HepG2 (cell line): ENCODE measurements at regions not wholly inside any gene's neighbourhood (a gene's known extent, or its start where the extent isn't known, plus 50 kb on each side); places are given as distances from the start of the nearest gene placed in this dataset.

Experiments
- ATAC-seq: fragments of 200-7000 bp; cut with Tn5 transposase; 3 replicates; pipeline ENCODE4 v1.9.1; 2020; ENCODE audit warnings: mild to moderate bottlenecking, moderate library complexity
- BruUV-seq: library from RNA; stranded (reverse); fragments of 400-500 nt; replicated peaks from 2 replicates; lab custom pipeline; 2021; lab: Mats Ljungman, UMichigan
- CTCF ChIA-PET: fragments of 300-600 bp; formaldehyde crosslinking; extraction: SDS; loops from one replicate; lab custom pipeline; 2021; ENCODE audit warnings: low total read pairs, inconsistent platforms, low intra/inter-chr PET ratio; lab: Yijun Ruan, JAX
- POLR2A ChIA-PET: fragments of 350-600 bp; sonication (Branson Sonifier 250); formaldehyde crosslinking; loops from one replicate; lab custom pipeline; 2020; ENCODE audit warnings: antibody characterized with exemption, inconsistent platforms; lab: Yijun Ruan, JAX
- DNase-seq: peaks from one replicate; pipeline ENCODE4 v3.0.0-alpha.2; 2015; ENCODE audit warnings: low spot score
- FAIRE-seq: peaks from 3 replicates; lab custom pipeline; 2011; peaks lifted over from hg19 to GRCh38; lab: Jason Lieb, UNC
- H2AFZ ChIP-seq: one replicate; pipeline ENCODE4 v1.6.1; 2011; ENCODE audit warnings: low read length, inconsistent platforms
- H3K27ac ChIP-seq: fragments of 300-600 bp; 3 replicates; pipeline ENCODE4 v1.8.0; 2011; ENCODE audit warnings: mixed run types, mild to moderate bottlenecking, mixed read lengths, low read length, inconsistent platforms; ENCODE audit not compliant: insufficient read depth; ENCODE audit errors: extremely low read length
- H3K27me3 ChIP-seq, 2 experiments: fragments of 200-600 bp in 1 of 2; 2 replicates in 1 of 2; 3 replicates in 1 of 2; pipeline versions ENCODE4 v1.6.0 to v1.8.0; 2011; ENCODE audit warnings: low read length in 2 of 2, mild to moderate bottlenecking in 2 of 2, moderate library complexity in 2 of 2, inconsistent platforms in 1 of 2; ENCODE audit not compliant: insufficient read depth in 2 of 2, control insufficient read depth in 1 of 2
- H3K36me3 ChIP-seq, 2 experiments: fragments of 200-600 bp in 1 of 2; replicated peaks in 1 of 2; 2 replicates in 1 of 2; 3 replicates in 1 of 2; pipeline versions ENCODE4 v1.5.1 to v1.8.0; 2011; ENCODE audit warnings: low read length in 2 of 2, inconsistent platforms in 1 of 2; ENCODE audit not compliant: insufficient read depth in 2 of 2, control insufficient read depth in 1 of 2
- H3K4me1 ChIP-seq: 2 replicates; pipeline ENCODE4 v1.5.1; 2012; ENCODE audit warnings: low read length, inconsistent platforms; ENCODE audit not compliant: insufficient read depth
- H3K4me2 ChIP-seq: 2 replicates; pipeline ENCODE4 v1.6.0; 2011; ENCODE audit warnings: low read depth, low read length, inconsistent platforms
- H3K4me3 ChIP-seq, 3 experiments: fragments of 200-600 bp in 1 of 3; sonication (generic), shearing (Covaris generic) in 1 of 3; replicated peaks in 1 of 3; 2 replicates each; pipeline ENCODE4 v1.5.1; 2011 to 2016; ENCODE audit warnings: low read length in 3 of 3, inconsistent platforms in 2 of 3, low read depth in 2 of 3, mild to moderate bottlenecking in 2 of 3, control low read depth in 1 of 3, mixed read lengths in 1 of 3; ENCODE audit not compliant: insufficient read depth in 1 of 3
- H3K79me2 ChIP-seq: one replicate; pipeline ENCODE4 v1.6.1; 2011; ENCODE audit warnings: low read length, inconsistent platforms; ENCODE audit not compliant: insufficient read depth
- H3K9ac ChIP-seq: 2 replicates; pipeline ENCODE4 v1.6.0; 2011; ENCODE audit warnings: mild to moderate bottlenecking, low read depth, low read length, inconsistent platforms; ENCODE audit not compliant: insufficient read depth
- H3K9me3 ChIP-seq: 2 replicates; pipeline ENCODE4 v1.5.1; 2012; ENCODE audit warnings: mild to moderate bottlenecking, low read length
- H4K20me1 ChIP-seq: 2 replicates; pipeline ENCODE4 v1.6.0; 2011; ENCODE audit warnings: inconsistent platforms, mild to moderate bottlenecking, low read length, moderate library complexity; ENCODE audit not compliant: insufficient read depth
- ATF7 ChIP-seq, 2 experiments: fragments of 450-650 bp in 1 of 2; sonication (generic) in 1 of 2; formaldehyde crosslinking in 1 of 2; IDR thresholded peaks; 2 replicates each; pipeline versions ENCODE4 v1.4.0 to v1.6.1; 2016 to 2020; ENCODE audit warnings: antibody characterized with exemption in 1 of 2, mild to moderate bottlenecking in 1 of 2, missing genetic modification reagents in 1 of 2
- CERS6 ChIP-seq: sonication (generic); formaldehyde crosslinking; IDR thresholded peaks from 2 replicates; pipeline ENCODE4 v1.5.0; 2020; ENCODE audit warnings: missing genetic modification reagents
- DZIP1 ChIP-seq: sonication (generic); formaldehyde crosslinking; IDR thresholded peaks from 2 replicates; pipeline ENCODE4 v1.5.0; 2020; ENCODE audit warnings: mild to moderate bottlenecking, missing genetic modification reagents
- HDAC1 ChIP-seq: sonication (generic); formaldehyde crosslinking; IDR thresholded peaks from 2 replicates; pipeline ENCODE4 v1.5.1; 2020; ENCODE audit warnings: mild to moderate bottlenecking, missing genetic modification reagents
- HMGXB3 ChIP-seq: sonication (generic); formaldehyde crosslinking; IDR thresholded peaks from 2 replicates; pipeline ENCODE4 v1.4.0; 2020; ENCODE audit warnings: missing genetic modification reagents, borderline replicate concordance
- HOMEZ ChIP-seq: IDR thresholded peaks from 2 replicates; pipeline ENCODE4 v1.6.1; 2016; ENCODE audit warnings: low read depth
- ZBTB37 ChIP-seq: sonication (generic); formaldehyde crosslinking; IDR thresholded peaks from 2 replicates; pipeline ENCODE4 v1.4.0; 2020; ENCODE audit warnings: mild to moderate bottlenecking, missing genetic modification reagents
- ZMAT5 ChIP-seq: sonication (generic); formaldehyde crosslinking; IDR thresholded peaks from 2 replicates; pipeline ENCODE4 v1.5.0; 2020; ENCODE audit warnings: mild to moderate bottlenecking, low read depth, missing genetic modification reagents, borderline replicate concordance
- ZNF101 ChIP-seq: sonication (generic); formaldehyde crosslinking; IDR thresholded peaks from 2 replicates; pipeline ENCODE4 v1.4.0; 2020; ENCODE audit warnings: mild to moderate bottlenecking, low read depth, missing genetic modification reagents, borderline replicate concordance
- ZNF160 ChIP-seq: sonication (generic); formaldehyde crosslinking; IDR thresholded peaks from 2 replicates; pipeline ENCODE4 v1.8.0; 2022; ENCODE audit warnings: mild to moderate bottlenecking, inconsistent platforms, missing genetic modification reagents
- ZNF660 ChIP-seq: sonication (generic); formaldehyde crosslinking; IDR thresholded peaks from 2 replicates; pipeline ENCODE4 v1.5.1; 2020; ENCODE audit warnings: mild to moderate bottlenecking, low read depth, missing genetic modification reagents, borderline replicate concordance
- WGBS: methylation state at CpG from one replicate; pipeline ENCODE4 v1.1.6; 2017; ENCODE audit warnings: low lambda C conversion rate; 5-methylcytosine and 5-hydroxymethylcytosine counted together
- in situ Hi-C: cut with HindIII; loops from 2 replicates; pipeline ENCODE4 v1.10.0; 2017; ENCODE audit warnings: low pct_unique_long_range_greater_than_20kb; ENCODE audit not compliant: extremely low pct_ligation_motif_present
- intact Hi-C: fragments of 100-400 bp; cut with micrococcal nuclease; formaldehyde crosslinking; loops from one replicate; pipeline ENCODE4 v1.10.0; 2022; ENCODE audit not compliant: unreplicated experiment

- Histone ChIP-seq H3K9me3 (peaks cover 93% of the 10 kb centered on the region), H3K4me3 (no peak overlapping the region), H3K9ac (no peak overlapping the region), H3K27ac (no peak overlapping the region), H2AFZ (no peak overlapping the region), H3K4me2 (no peak overlapping the region), H3K4me1 (no peaks in the 10 kb centered on the region), H3K27me3 (no peaks in the 10 kb centered on the region), H3K36me3 (no peaks in the 10 kb centered on the region), H3K79me2 (no peaks in the 10 kb centered on the region), H4K20me1 (no peaks in the 10 kb centered on the region)
- POLR2A ChIA-PET: no interaction called here
- ATAC-seq (no peak), FAIRE-seq (no peak), DNase-seq (no peak)
- CTCF ChIA-PET: no interaction called here
- in situ Hi-C loops (no loop called here), intact Hi-C loops (no loop called here)
- BruUV-seq: no TSS peak
- 5% methylated on average over 3 of the region's 3 CpGs for WGBS
- TF ChIP-seq HMGXB3 (CRISPR knock-in tag) (no peak), ZNF160 (no peak), HOMEZ (CRISPR knock-in tag) (no peak), HDAC1 (no peak), DZIP1 (CRISPR knock-in tag) (no peak), CERS6 (CRISPR knock-in tag) (no peak), ZMAT5 (CRISPR knock-in tag) (no peak), ZNF660 (CRISPR knock-in tag) (no peak), ZNF101 (CRISPR knock-in tag) (no peak), ZBTB37 (CRISPR knock-in tag) (no peak), ATF7 (IDR thresholded peaks at IDR 0.05) (no peak), ATF7 (CRISPR knock-in tag; IDR thresholded peaks at IDR 0.05) (no peak)
Measured at GRCh38 chr20:55135923-55136322, 660.5 kb downstream of the DOK5 start.
